BLaER1 treated with 17β-estradiol and CSF1 and Interleukin-3, amounts not matched to agents 10 nM and 100 nM (cell line): ENCODE measurements at regions not wholly inside any gene's neighbourhood (a gene's known extent, or its start where the extent isn't known, plus 50 kb on each side); places are given as distances from the start of the nearest gene placed in this dataset.
"Not testable (repeated sequence)": the region's sequence is repeated elsewhere in the genome, so short reads cannot be mapped to it uniquely, and the experiment has no call there.

Experiments used
- H3K27ac ChIP-seq, 11 experiments: shearing (Covaris generic); formaldehyde crosslinking; 2 replicates each; pipeline ENCODE4 v1.8.1; 2022
- H3K27me3 ChIP-seq, 11 experiments: shearing (Covaris generic); formaldehyde crosslinking; 2 replicates each; pipeline ENCODE4 v1.8.1; 2022
- H3K36me3 ChIP-seq, 11 experiments: shearing (Covaris generic); formaldehyde crosslinking; 2 replicates each; pipeline ENCODE4 v1.8.1; 2022
- H3K4me1 ChIP-seq, 10 experiments: shearing (Covaris generic); formaldehyde crosslinking; 2 replicates each; pipeline ENCODE4 v1.8.1; 2022
- H3K4me2 ChIP-seq, 11 experiments: shearing (Covaris generic); formaldehyde crosslinking; 2 replicates each; pipeline ENCODE4 v1.8.1; 2022
- H3K4me3 ChIP-seq, 10 experiments: shearing (Covaris generic); formaldehyde crosslinking; 2 replicates each; pipeline ENCODE4 v1.8.1; 2022
- H3K9ac ChIP-seq, 11 experiments: shearing (Covaris generic); formaldehyde crosslinking; 2 replicates each; pipeline ENCODE4 v1.8.1; 2022
- H3K9me3 ChIP-seq, 11 experiments: shearing (Covaris generic); formaldehyde crosslinking; replicated peaks in 1 of 11; 2 replicates each; pipeline ENCODE4 v1.8.1; 2022
- H4K20me1 ChIP-seq, 11 experiments: shearing (Covaris generic); formaldehyde crosslinking; 2 replicates each; pipeline ENCODE4 v1.8.1; 2022
- Cebpa-rat ChIP-seq, 11 experiments: shearing (Covaris generic); IDR thresholded peaks; 2 replicates each; pipeline ENCODE4 v1.8.1; 2022

DNA sequence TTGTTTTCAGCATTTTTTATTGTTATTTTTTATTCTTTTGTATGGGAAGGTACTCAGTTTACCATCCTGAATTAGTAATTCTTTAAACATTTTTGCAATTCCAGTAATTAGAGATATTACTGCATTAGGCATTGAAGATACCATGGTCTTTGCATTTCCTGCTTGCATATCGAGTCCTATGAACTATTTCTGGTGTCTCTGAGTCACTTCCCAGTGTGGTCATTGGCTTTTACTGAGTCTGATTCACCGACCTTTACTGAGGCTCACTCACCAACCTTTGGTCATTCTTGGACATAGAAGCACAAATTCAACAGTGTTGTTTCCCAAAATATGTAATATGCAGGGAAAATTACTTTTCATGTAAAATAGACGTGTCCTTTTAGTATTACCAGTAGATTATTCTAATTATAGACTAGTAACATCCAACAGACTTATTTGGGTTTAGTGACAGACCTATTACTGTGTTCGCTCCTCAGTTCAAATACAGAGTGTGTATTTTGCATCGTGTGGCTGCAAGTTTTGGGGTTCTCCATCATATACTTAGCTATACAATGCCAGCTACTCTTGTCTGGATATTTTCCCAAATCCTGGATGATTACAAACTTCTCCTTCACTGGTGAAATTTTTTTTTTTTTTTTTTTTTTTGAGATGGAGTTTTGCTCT is 180.7 kb upstream of the PRSS1 start:
- no peak overlapping the region for H3K4me3 ChIP-seq

DNA sequence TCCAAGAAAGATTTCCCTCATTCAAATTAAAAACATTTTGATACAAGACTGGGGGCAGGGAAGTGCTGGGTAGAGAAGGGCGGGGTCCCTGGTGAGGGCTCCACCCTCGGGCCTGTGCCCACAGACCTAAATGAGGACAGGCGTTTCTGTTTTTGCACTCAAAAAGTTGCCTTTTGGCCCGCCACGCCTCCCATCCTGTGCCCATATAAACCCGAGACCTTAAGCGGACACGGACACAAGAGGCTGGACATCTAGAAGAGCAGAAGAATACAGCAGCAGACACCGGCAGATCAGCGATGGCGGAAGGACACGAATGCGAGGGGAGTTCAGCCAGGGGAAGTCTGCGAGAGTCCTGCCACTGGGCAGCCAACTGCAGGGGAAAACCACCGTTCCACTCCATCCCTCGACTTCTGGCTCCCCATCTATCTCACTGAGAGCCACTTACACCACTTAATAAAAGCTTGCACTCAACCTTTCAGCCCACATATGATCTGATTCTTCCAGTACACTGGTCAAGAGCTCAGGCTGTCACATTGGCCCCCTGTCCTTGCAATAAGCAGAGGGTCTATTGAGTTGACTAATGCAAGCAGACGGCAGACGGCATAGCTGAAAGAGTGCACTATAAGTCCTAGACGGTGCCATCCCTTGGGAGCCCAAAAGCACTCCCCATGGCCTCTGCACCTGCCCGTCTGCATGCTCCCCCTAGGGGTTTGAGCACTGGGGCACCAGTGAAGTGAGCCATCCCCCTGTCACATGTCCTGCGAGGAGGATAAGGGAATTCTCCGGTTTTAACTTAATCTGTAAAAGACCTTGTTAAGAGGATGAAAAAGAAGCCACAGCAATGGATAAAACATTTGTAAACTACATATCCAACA is 181.8 kb upstream of the PRSS1 start:
- no peaks in the 10 kb centered on the region; a peak in 2 of 22 replicates for H3K9me3 ChIP-seq
- no peak overlapping the region for H3K9ac ChIP-seq
- H3K4me1 ChIP-seq: peaks cover 13 to 75% (median 55%) of the 10 kb centered on the region in 10 experiments
- no peak overlapping the region for H3K4me3 ChIP-seq
- peak overlapping the region in 1 of 11 experiments; percentile 8; a peak in 1 of 22 replicates for H3K27ac ChIP-seq
- peak overlapping the region; percentile 48 to 83 (median 68) for H3K4me2 ChIP-seq
- no peaks in the 10 kb centered on the region for H3K27me3 ChIP-seq
- no peaks in the 10 kb centered on the region for H3K36me3 ChIP-seq
- no peaks in the 10 kb centered on the region for H4K20me1 ChIP-seq
- no peak for TF ChIP-seq Cebpa-rat (IDR thresholded peaks at IDR 0.05)

More for the DNA sequence above, 180.7 kb upstream of the PRSS1 start:
- Histone ChIP-seq H3K4me1 (peaks cover 13 to 64% (median 49%) of the 10 kb centered on the region in 10 experiments), H3K9ac (no peak overlapping the region), H3K27me3 (no peaks in the 10 kb centered on the region), H4K20me1 (no peaks in the 10 kb centered on the region), H3K9me3 (peaks cover 0 to 6% (median 0%) of the 10 kb centered on the region in 11 experiments; a peak in 3 of 22 replicates), H3K27ac (no peak overlapping the region), H3K36me3 (no peaks in the 10 kb centered on the region), H3K4me2 (peak overlapping the region in 9 of 11 experiments; percentile 53 to 83 (median 69); a peak in 17 of 22 replicates)
- TF ChIP-seq Cebpa-rat (IDR thresholded peaks at IDR 0.05): no peak

DNA sequence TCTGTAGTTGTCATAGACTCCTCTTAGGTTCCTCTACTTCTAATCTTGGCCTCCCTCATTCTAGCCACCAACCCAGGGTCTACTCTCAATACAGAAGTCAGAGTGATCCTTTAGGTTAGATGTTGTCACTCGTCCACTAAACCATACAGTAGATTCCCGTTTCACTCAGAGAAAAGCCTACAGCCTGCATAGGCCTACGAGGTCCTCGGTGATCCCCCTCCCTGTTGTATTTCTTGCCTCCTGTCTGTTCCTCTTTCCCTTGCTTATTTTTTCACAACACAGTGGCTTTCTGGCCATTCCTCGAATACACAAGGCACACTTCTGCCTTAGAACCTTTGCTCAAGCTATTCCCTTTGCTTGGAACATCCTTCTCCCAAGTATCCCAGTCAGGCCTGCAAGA is 183.0 kb upstream of the PRSS1 start:
- no peak for TF ChIP-seq Cebpa-rat (IDR thresholded peaks at IDR 0.05)
- H3K9ac ChIP-seq: no peak overlapping the region
- H3K4me3 ChIP-seq: no peak overlapping the region
- H3K4me2 ChIP-seq: peak overlapping the region in 5 of 11 experiments; percentile 3 to 83 (median 69); a peak in 8 of 22 replicates
- H3K27ac ChIP-seq: 0 out of 22 replicates have a peak overlapping the region, but pooled peaks of 1 of the 11 experiments have one; percentile 22
- H4K20me1 ChIP-seq: no peaks in the 10 kb centered on the region
- no peaks in the 10 kb centered on the region for H3K36me3 ChIP-seq
- peaks cover 13 to 79% (median 55%) of the 10 kb centered on the region in 10 experiments for H3K4me1 ChIP-seq
- H3K27me3 ChIP-seq: no peaks in the 10 kb centered on the region
- H3K9me3 ChIP-seq: no peaks in the 10 kb centered on the region

DNA sequence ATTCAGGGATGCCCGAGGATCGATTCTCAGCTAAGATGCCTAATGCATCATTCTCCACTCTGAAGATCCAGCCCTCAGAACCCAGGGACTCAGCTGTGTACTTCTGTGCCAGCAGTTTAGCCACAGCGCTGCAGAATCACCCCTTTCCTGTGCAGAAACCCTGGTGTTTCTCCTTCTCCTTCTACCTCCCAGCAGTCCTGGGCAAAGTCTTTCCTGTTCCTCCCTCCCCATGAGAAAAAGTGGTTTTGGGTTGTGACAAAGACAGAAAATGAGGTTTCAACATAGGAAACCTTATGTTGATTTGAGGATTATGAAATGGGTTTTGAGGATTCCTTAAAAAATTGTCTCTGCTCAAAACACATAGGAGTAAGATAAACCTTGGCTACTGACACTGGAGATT is 185.1 kb upstream of the PRSS1 start:
- not testable (repeated sequence) for H3K4me3 ChIP-seq, H3K36me3 ChIP-seq, H3K9ac ChIP-seq, H3K27me3 ChIP-seq, H3K9me3 ChIP-seq, H4K20me1 ChIP-seq
- H3K4me2 ChIP-seq: peak overlapping the region in 8 of 11 experiments; percentile 5 to 75 (median 50); a peak in 14 of 22 replicates
- peaks cover 13 to 84% (median 53%) of the 10 kb centered on the region in 10 experiments for H3K4me1 ChIP-seq
- H3K27ac ChIP-seq: peak overlapping the region in 1 of 11 experiments; percentile 27; a peak in 1 of 22 replicates

DNA sequence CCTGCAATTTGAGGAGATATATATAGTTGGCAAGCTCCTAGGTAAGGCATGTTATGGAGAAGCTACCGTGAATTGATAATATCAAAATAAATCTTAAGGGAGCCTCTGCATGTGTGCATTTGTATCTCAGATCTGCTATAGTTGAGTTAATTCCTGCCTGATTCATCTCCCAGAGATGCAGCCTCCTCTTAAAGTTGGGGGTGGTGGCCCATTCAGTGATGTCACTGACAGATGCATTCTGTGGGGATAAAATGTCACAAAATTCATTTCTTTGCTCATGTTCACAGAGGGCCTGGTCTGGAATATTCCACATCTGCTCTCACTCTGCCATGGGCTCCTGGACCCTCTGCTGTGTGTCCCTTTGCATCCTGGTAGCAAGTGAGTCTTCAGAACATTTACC is 185.8 kb upstream of the PRSS1 start:
- Histone ChIP-seq H4K20me1 (no peaks in the 10 kb centered on the region), H3K4me3 (no peak overlapping the region), H3K4me1 (peaks cover 13 to 77% (median 47%) of the 10 kb centered on the region in 10 experiments), H3K9ac (no peak overlapping the region), H3K9me3 (no peaks in the 10 kb centered on the region), H3K27me3 (peaks cover 0 to 13% (median 4%) of the 10 kb centered on the region in 11 experiments; a peak in 8 of 22 replicates), H3K36me3 (no peaks in the 10 kb centered on the region), H3K4me2 (peak overlapping the region in 8 of 11 experiments; percentile 16 to 75 (median 50); a peak in 13 of 22 replicates), H3K27ac (peak overlapping the region in 1 of 11 experiments; percentile 25; a peak in 1 of 22 replicates)
- no peak for TF ChIP-seq Cebpa-rat (IDR thresholded peaks at IDR 0.05)

DNA sequence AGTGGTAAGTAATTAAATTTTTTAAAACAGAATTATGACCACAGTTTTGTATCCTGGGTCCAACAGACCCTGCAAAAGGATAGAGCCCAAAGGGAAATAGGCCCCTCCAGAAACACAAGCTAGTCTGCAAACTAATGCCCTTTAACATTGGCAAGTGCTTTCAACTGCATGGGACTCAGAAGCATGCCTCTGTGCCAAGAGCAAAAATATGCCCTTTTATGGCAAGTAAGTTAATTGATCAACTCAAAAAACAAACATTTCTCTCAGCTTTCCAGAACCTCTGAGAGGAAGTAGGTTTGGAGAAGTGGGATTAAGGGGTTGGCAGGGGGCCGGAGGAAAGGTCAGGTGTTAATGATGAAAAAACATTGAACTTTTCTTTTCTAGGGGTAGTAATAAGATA is 186.6 kb upstream of the PRSS1 start:
- no peaks in the 10 kb centered on the region for H3K36me3 ChIP-seq
- H4K20me1 ChIP-seq: no peaks in the 10 kb centered on the region
- peaks cover 7 to 71% (median 41%) of the 10 kb centered on the region in 10 experiments for H3K4me1 ChIP-seq
- peaks cover 0 to 13% (median 4%) of the 10 kb centered on the region in 11 experiments; a peak in 8 of 22 replicates for H3K27me3 ChIP-seq
- no peaks in the 10 kb centered on the region for H3K9me3 ChIP-seq
- H3K4me2 ChIP-seq: peak overlapping the region in 5 of 11 experiments; percentile 49 to 75 (median 62); a peak in 7 of 22 replicates
- no peak overlapping the region for H3K27ac ChIP-seq
- TF ChIP-seq Cebpa-rat (IDR thresholded peaks at IDR 0.05): no peak
- no peak overlapping the region for H3K4me3 ChIP-seq
- no peak overlapping the region for H3K9ac ChIP-seq

DNA sequence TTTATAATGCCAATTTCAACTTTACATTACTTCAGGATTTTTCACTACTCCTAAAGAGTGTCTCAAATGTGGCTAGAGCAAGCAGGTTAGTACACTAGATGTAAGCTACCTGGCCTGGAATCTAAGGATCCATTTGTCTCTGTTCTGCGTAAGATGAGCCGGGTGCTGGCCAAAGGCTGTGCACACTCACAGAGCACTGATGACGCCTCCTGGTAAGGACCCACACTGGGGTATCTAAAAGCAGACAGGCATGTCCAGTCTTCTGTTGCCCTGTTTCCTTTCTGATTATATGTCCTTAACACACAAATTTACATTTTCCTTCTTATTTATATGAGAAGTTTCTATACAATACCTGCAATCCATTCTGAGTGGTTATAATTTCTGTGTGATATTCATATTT is 187.9 kb upstream of the PRSS1 start:
- H3K4me3 ChIP-seq, H3K36me3 ChIP-seq, H3K27ac ChIP-seq, H3K9me3 ChIP-seq, H4K20me1 ChIP-seq, H3K4me2 ChIP-seq, H3K9ac ChIP-seq: not testable (repeated sequence)
- H3K4me1 ChIP-seq: peaks cover 0 to 71% (median 40%) of the 10 kb centered on the region in 10 experiments; a peak in 14 of 20 replicates
- H3K27me3 ChIP-seq: peaks cover 0 to 13% (median 4%) of the 10 kb centered on the region in 11 experiments; a peak in 8 of 22 replicates

DNA sequence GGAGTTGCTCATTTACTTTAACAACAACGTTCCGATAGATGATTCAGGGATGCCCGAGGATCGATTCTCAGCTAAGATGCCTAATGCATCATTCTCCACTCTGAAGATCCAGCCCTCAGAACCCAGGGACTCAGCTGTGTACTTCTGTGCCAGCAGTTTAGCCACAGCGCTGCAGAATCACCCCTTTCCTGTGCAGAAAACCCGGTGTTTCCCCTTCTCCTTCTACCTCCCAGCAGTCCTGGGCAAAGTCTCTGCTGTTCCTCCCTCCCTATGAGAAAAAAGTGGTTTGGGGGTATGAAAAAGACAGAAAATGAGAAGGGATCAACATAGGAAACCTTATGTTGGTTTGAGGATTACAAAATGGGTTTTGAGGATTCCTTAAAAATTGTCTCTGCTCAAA is 188.5 kb upstream of the PRSS1 start:
- not testable (repeated sequence) for H3K9me3 ChIP-seq, H4K20me1 ChIP-seq, H3K9ac ChIP-seq, H3K27ac ChIP-seq, H3K4me3 ChIP-seq, H3K36me3 ChIP-seq
- peaks cover 0 to 70% (median 40%) of the 10 kb centered on the region in 10 experiments; a peak in 14 of 20 replicates for H3K4me1 ChIP-seq
- peaks cover 0 to 13% (median 4%) of the 10 kb centered on the region in 11 experiments; a peak in 8 of 22 replicates for H3K27me3 ChIP-seq
- peak overlapping the region in 8 of 11 experiments; percentile 1 to 60 (median 20); a peak in 10 of 22 replicates for H3K4me2 ChIP-seq

DNA sequence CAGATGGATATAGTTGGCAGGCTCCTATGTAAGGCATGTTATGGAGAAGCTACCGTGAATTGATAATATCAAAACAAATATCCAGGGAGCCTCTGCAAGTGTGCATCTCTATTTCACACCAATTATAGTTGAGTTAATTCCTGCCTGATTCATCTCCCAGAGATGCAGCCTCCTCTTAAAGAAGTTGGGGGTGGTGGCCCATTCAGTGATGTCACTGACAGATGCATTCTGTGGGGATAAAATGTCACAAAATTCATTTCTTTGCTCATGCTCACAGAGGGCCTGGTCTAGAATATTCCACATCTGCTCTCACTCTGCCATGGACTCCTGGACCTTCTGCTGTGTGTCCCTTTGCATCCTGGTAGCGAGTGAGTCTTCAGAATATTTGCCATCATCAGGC is 189.1 kb upstream of the PRSS1 start:
- Histone ChIP-seq H3K36me3 (no peaks in the 10 kb centered on the region), H4K20me1 (no peaks in the 10 kb centered on the region), H3K4me2 (peak overlapping the region in 5 of 11 experiments; percentile 1 to 60 (median 39); a peak in 7 of 22 replicates), H3K27me3 (peaks cover 0 to 13% (median 4%) of the 10 kb centered on the region in 11 experiments; a peak in 8 of 22 replicates), H3K4me3 (no peak overlapping the region), H3K9ac (no peak overlapping the region), H3K4me1 (peaks cover 0 to 72% (median 42%) of the 10 kb centered on the region in 10 experiments; a peak in 14 of 20 replicates), H3K27ac (no peak overlapping the region), H3K9me3 (no peaks in the 10 kb centered on the region)
- TF ChIP-seq Cebpa-rat (IDR thresholded peaks at IDR 0.05): no peak
